SK-N-SH (cell line): ENCODE measurements at regions not wholly inside any gene's neighbourhood (a gene's known extent, or its start where the extent isn't known, plus 50 kb on each side); places are given as distances from the start of the nearest gene placed in this dataset.

ENCODE experiments used
- CTCF ChIA-PET: fragments of 300-600, 350-600 bp; formaldehyde crosslinking; extraction: SDS; loops from one replicate; lab custom pipeline; 2021; lab: Yijun Ruan, JAX
- POLR2A ChIA-PET: fragments of 350-600 bp; sonication (Branson Sonifier 250); formaldehyde crosslinking; extraction: SDS; loops from one replicate; lab custom pipeline; 2020; ENCODE audit warnings: antibody characterized with exemption, inconsistent platforms; lab: Yijun Ruan, JAX
- DNase-seq: peaks from one replicate; pipeline ENCODE4 v3.0.0; 2012
- H2AFZ ChIP-seq: fragments of 200-600 bp; sonication (generic); 2 replicates; pipeline ENCODE4 v1.8.1; 2016; ENCODE audit warnings: antibody characterized with exemption, mild to moderate bottlenecking, low read depth
- H3F3A ChIP-seq: fragments of 200-600 bp; sonication (generic); replicated peaks from 2 replicates; pipeline ENCODE3; 2016; ENCODE audit warnings: antibody characterized with exemption, mild to moderate bottlenecking; ENCODE audit not compliant: insufficient read depth
- H3K27ac ChIP-seq, 2 experiments: fragments of 200-500 bp in 1 of 2; fragments of 200-600 bp in 1 of 2; sonication (Bioruptor generic) in 1 of 2; sonication (generic), shearing (Covaris generic) in 1 of 2; 2 replicates each; pipeline versions ENCODE4 v1.5.1 to v1.6.1; 2014 to 2016; ENCODE audit warnings: low read depth in 2 of 2, inconsistent platforms in 1 of 2, low read length in 1 of 2, mild to moderate bottlenecking in 1 of 2, mixed read lengths in 1 of 2
- H3K27me3 ChIP-seq: fragments of 200-600 bp; sonication (generic), shearing (Covaris generic); 2 replicates; pipeline ENCODE4 v1.6.1; 2016; ENCODE audit warnings: mixed run types; ENCODE audit not compliant: insufficient read depth
- H3K36me3 ChIP-seq, 2 experiments: fragments of 200-500 bp in 1 of 2; fragments of 200-600 bp in 1 of 2; sonication (Bioruptor generic) in 1 of 2; sonication (generic) in 1 of 2; replicated peaks in 1 of 2; 2 replicates each; pipeline versions ENCODE3 to v1.5.1; 2014 to 2016; ENCODE audit warnings: low read length in 1 of 2, mild to moderate bottlenecking in 1 of 2; ENCODE audit not compliant: insufficient read depth in 2 of 2, control insufficient read depth in 1 of 2
- H3K4me1 ChIP-seq, 2 experiments: fragments of 200-500 bp in 1 of 2; fragments of 200-600 bp in 1 of 2; sonication (Bioruptor generic) in 1 of 2; sonication (generic), shearing (Covaris generic) in 1 of 2; 2 replicates each; pipeline versions ENCODE4 v1.5.1 to v1.6.1; 2014 to 2016; ENCODE audit warnings: low read depth in 1 of 2, low read length in 1 of 2, mixed run types in 1 of 2; ENCODE audit not compliant: insufficient read depth in 2 of 2, control insufficient read depth in 1 of 2
- H3K4me2 ChIP-seq: fragments of 200-600 bp; sonication (generic), shearing (Covaris generic); 2 replicates; pipeline ENCODE4 v1.6.1; 2017; ENCODE audit warnings: mixed run types
- H3K4me3 ChIP-seq, 2 experiments: fragments of 200-500 bp in 1 of 2; fragments of 200-600 bp in 1 of 2; sonication (Bioruptor generic) in 1 of 2; sonication (generic), shearing (Covaris generic) in 1 of 2; 2 replicates each; pipeline versions ENCODE4 v1.5.1 to v1.8.1; 2014 to 2016; ENCODE audit warnings: low read depth in 2 of 2, inconsistent platforms in 1 of 2, low read length in 1 of 2, mild to moderate bottlenecking in 1 of 2, mixed read lengths in 1 of 2, moderate library complexity in 1 of 2
- H3K79me2 ChIP-seq: fragments of 200-600 bp; sonication (generic); 2 replicates; pipeline ENCODE4 v1.8.1; 2017; ENCODE audit warnings: mild to moderate bottlenecking; ENCODE audit not compliant: insufficient read depth
- H3K9ac ChIP-seq: fragments of 200-600 bp; sonication (generic); 2 replicates; pipeline ENCODE4 v1.6.1; 2017; ENCODE audit warnings: mixed run types
- H3K9me2 ChIP-seq: fragments of 200-600 bp; sonication (generic); 2 replicates; pipeline ENCODE4 v1.6.1; 2017; ENCODE audit warnings: mixed run types
- H3K9me3 ChIP-seq: fragments of 200-600 bp; sonication (generic); 2 replicates; pipeline ENCODE4 v1.6.1; 2017; ENCODE audit warnings: mixed run types, mild to moderate bottlenecking, moderate library complexity
- H4K20me1 ChIP-seq: fragments of 200-600 bp; sonication (generic); 2 replicates; pipeline ENCODE4 v1.6.1; 2017; ENCODE audit warnings: mild to moderate bottlenecking, mixed run types; ENCODE audit not compliant: insufficient read depth
- CTCF ChIP-seq: fragments of 200-600 bp; sonication (generic); IDR thresholded peaks from 2 replicates; pipeline ENCODE4 v1.6.1; 2017; ENCODE audit warnings: antibody characterized with exemption, mild to moderate bottlenecking, moderate library complexity
- EP300 ChIP-seq, 2 experiments: IDR thresholded peaks; 2 replicates each; pipeline versions ENCODE4 v1.4.0 to v1.6.1; 2012; ENCODE audit warnings: borderline replicate concordance in 1 of 2, low read depth in 1 of 2, low read length in 1 of 2
- FOSL2 ChIP-seq: IDR thresholded peaks from 2 replicates; pipeline ENCODE4 v1.4.0; 2012; ENCODE audit warnings: low read depth, mild to moderate bottlenecking, moderate library complexity, borderline replicate concordance
- JUND ChIP-seq: IDR thresholded peaks from 2 replicates; pipeline ENCODE4 v1.4.0; 2012
- MEF2A ChIP-seq: IDR thresholded peaks from 2 replicates; pipeline ENCODE4 v1.4.0; 2012; ENCODE audit warnings: low read depth, borderline replicate concordance
- REST ChIP-seq: IDR thresholded peaks from 2 replicates; pipeline ENCODE4 v1.6.1; 2012; ENCODE audit warnings: mild to moderate bottlenecking, low read depth, low read length, moderate library complexity
- SMC3 ChIP-seq: IDR thresholded peaks from 2 replicates; pipeline ENCODE4 v1.6.1; 2012; ENCODE audit warnings: low read depth, low read length, improper control_type of control experiment
- TCF12 ChIP-seq: IDR thresholded peaks from 2 replicates; pipeline ENCODE4 v1.4.0; 2012
- WGBS: methylation state at CpG from one replicate; pipeline ENCODE4 v1.1.6; 2017; ENCODE audit warnings: low lambda C conversion rate; 5-methylcytosine and 5-hydroxymethylcytosine counted together
- TF ChIP-seq, protein P1 (sequence below): IDR thresholded peaks from 2 replicates; pipeline ENCODE4 v1.4.0; 2012; ENCODE audit warnings: low read depth
- TF ChIP-seq, protein P2 (sequence below): fragments of 150-350 bp; IDR thresholded peaks from 2 replicates; pipeline ENCODE4 v1.6.1; 2016; ENCODE audit warnings: mild to moderate bottlenecking, low read depth, low read length

DNA sequence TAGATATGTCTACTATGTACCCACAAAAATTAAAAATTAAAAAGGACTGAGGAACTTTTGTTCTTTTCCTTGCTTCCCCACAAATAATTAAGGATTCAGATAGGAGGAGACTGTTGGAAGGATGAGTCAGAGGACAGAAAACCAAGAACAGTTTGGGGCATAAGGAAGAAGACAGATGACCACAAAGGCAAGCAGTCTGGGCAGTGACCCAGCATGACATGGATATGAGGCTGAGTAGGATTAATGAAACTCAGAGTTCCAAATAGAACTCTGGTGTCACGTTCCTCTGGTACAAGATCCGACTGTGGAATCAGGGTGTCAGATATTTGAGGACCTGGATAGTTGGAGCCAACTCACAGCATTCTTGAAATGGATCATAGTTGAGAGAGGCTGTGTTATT is 89.3 kb upstream of the SLC38A4 start (continued):
- TF ChIP-seq JUND: peak; percentile 89
- no peak for TF ChIP-seq SMC3
- TF ChIP-seq TCF12: peak; percentile 92
- TF ChIP-seq REST: 0 out of 2 replicates have a peak, but pooled peaks have one; percentile 55
- TF ChIP-seq, protein P1, sequence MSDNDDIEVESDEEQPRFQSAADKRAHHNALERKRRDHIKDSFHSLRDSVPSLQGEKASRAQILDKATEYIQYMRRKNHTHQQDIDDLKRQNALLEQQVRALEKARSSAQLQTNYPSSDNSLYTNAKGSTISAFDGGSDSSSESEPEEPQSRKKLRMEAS: peak; percentile 63
- TF ChIP-seq EP300 (IDR thresholded peaks at IDR 0.05; ENCODE audit: borderline replicate concordance in 1 of 2, low read depth in 1 of 2, low read length in 1 of 2): peak in 1 of 2 experiments; percentile 91; a peak in 2 of 4 replicates

- peaks cover 0 to 27% of the 10 kb centered on the region in 2 experiments for H3K4me1 ChIP-seq
- POLR2A ChIA-PET: no interaction called here
- no peak overlapping the region for H3K4me3 ChIP-seq
- H3K27ac ChIP-seq: peak overlapping the region; percentile 83; a peak in 3 of 4 replicates
- H2AFZ ChIP-seq: no peak overlapping the region
- peak overlapping the region; percentile 23; the same call in 1 of the 2 replicates for H3K9ac ChIP-seq
- H3K9me2 ChIP-seq: no peaks in the 10 kb centered on the region
- DNase-seq: no peak
- WGBS: 77% methylated on average over 12 of the region's 12 CpGs
- TF ChIP-seq FOSL2 (no peak), MEF2A (peak; percentile 50; the same call in 1 of the 2 replicates), TCF12 (0 out of 2 replicates have a peak, but pooled peaks have one; percentile 17), CTCF (no peak)
- TF ChIP-seq, protein P2, sequence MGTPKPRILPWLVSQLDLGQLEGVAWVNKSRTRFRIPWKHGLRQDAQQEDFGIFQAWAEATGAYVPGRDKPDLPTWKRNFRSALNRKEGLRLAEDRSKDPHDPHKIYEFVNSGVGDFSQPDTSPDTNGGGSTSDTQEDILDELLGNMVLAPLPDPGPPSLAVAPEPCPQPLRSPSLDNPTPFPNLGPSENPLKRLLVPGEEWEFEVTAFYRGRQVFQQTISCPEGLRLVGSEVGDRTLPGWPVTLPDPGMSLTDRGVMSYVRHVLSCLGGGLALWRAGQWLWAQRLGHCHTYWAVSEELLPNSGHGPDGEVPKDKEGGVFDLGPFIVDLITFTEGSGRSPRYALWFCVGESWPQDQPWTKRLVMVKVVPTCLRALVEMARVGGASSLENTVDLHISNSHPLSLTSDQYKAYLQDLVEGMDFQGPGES: no peak
- CTCF ChIA-PET: no interaction called here
- no peaks in the 10 kb centered on the region for H3K27me3 ChIP-seq
- peaks cover 0 to 8% of the 10 kb centered on the region in 2 experiments for H3K36me3 ChIP-seq
- no peaks in the 10 kb centered on the region for H3K79me2 ChIP-seq
- H4K20me1 ChIP-seq: no peaks in the 10 kb centered on the region
- no peaks in the 10 kb centered on the region for H3K9me3 ChIP-seq
- peaks cover 41% of the 10 kb centered on the region for H3F3A ChIP-seq
- H3K4me2 ChIP-seq: no peak overlapping the region
Observed at GRCh38 chr12:46915836-46916235, 90.0 kb upstream of the SLC38A4 start.
